ENCODE measurements at regions not wholly inside any gene's neighbourhood (a gene's known extent, or its start where the extent isn't known, plus 50 kb on each side); places are given as distances from the start of the nearest gene placed in this dataset.

- Histone ChIP-seq H3K27me3 (replicated peaks in 1 of 4; ENCODE audit: control insufficient read depth in 3 of 4, extremely low read depth in 1 of 4, insufficient read depth in 3 of 4, low read length in 3 of 4) (no peaks in the 10 kb centered on the region), H3K56ac (replicated peaks; ENCODE audit: insufficient read length, low read depth, low read length) (no peak overlapping the region), H3K9ac (replicated peaks in 1 of 4; ENCODE audit: extremely low read depth in 1 of 4, low read depth in 3 of 4, low read length in 3 of 4) (no peak overlapping the region), H2BK5ac (ENCODE audit: low read depth, low read length) (no peak overlapping the region), H2AK5ac (ENCODE audit: low read depth, low read length) (no peak overlapping the region), H2BK12ac (ENCODE audit: low read depth, low read length) (no peak overlapping the region), H4K5ac (ENCODE audit: insufficient read length, low read depth, low read length) (no peak overlapping the region), H4K8ac (ENCODE audit: extremely low read depth, insufficient read depth, low read length) (no peak overlapping the region), H3K18ac (ENCODE audit: extremely low read depth, low read length) (no peak overlapping the region), H2AFZ (ENCODE audit: low read length) (no peak overlapping the region), H3K27ac (ENCODE audit: low read depth, low read length) (no peak overlapping the region), H3K9me3 (ENCODE audit: insufficient read depth in 2 of 2, low read depth in 1 of 2, low read length in 1 of 2) (no peaks in the 10 kb centered on the region), H2BK120ac (replicated peaks; ENCODE audit: low read depth, low read length) (no peak overlapping the region), H3K79me1 (ENCODE audit: low read depth, low read length) (no peaks in the 10 kb centered on the region), H3K79me2 (ENCODE audit: control insufficient read depth in 1 of 2, insufficient read depth in 2 of 2, low read length in 2 of 2) (no peaks in the 10 kb centered on the region), H4K91ac (replicated peaks; ENCODE audit: insufficient read length, low read length) (no peak overlapping the region), H3K14ac (ENCODE audit: insufficient read length) (no peak overlapping the region), H3K36me3 (ENCODE audit: control insufficient read depth in 2 of 4, insufficient read depth in 4 of 4, low read length in 3 of 4) (no peaks in the 10 kb centered on the region), H3K23ac (ENCODE audit: insufficient read length) (no peak overlapping the region), H3K4me3 (ENCODE audit: extremely low read depth in 1 of 4, insufficient read depth in 2 of 4, low read depth in 3 of 4, low read length in 4 of 4) (no peak overlapping the region), H3K4me2 (ENCODE audit: insufficient read depth in 1 of 2, low read depth in 2 of 2, low read length in 2 of 2) (no peak overlapping the region), H3K4me1 (replicated peaks in 1 of 4; ENCODE audit: control insufficient read depth in 3 of 4, insufficient read depth in 4 of 4, low read length in 3 of 4) (no peaks in the 10 kb centered on the region), H3K23me2 (ENCODE audit: low read depth, low read length) (no peaks in the 10 kb centered on the region), H3K4ac (replicated peaks; ENCODE audit: insufficient read length, low read depth, low read length) (no peak overlapping the region), H4K20me1 (replicated peaks in 1 of 2; ENCODE audit: control insufficient read depth in 1 of 2, insufficient read depth in 2 of 2, low read length in 2 of 2) (no peaks in the 10 kb centered on the region), H2BK20ac (ENCODE audit: low read length) (no peak overlapping the region), H2BK15ac (ENCODE audit: low read length) (no peak overlapping the region)
- no peak for DNase-seq (ENCODE audit: low read depth in 1 of 2, low spot score in 2 of 2)
- ChIA-PET CTCF (ENCODE audit: partially characterized antibody) (no interaction called here), POLR2A (ENCODE audit: partially characterized antibody) (no interaction called here)
- WGBS, 2 experiments (ENCODE audit: extremely low coverage in 1 of 2, insufficient coverage in 1 of 2, insufficient read length in 1 of 2, insufficient replicate concordance in 2 of 2, low coverage in 1 of 2, low lambda C conversion rate in 2 of 2, missing lambda C conversion rate in 1 of 2): 82% methylated on average over 4 of the region's 4 CpGs; no CpG with 5 or more reads in 1 of the 2 experiments
- TF ChIP-seq ATF3 (IDR thresholded peaks at IDR 0.05; ENCODE audit: insufficient read depth, low read depth, low read length) (no peak), POLR2A (IDR thresholded peaks at IDR 0.05; ENCODE audit: control extremely low read depth in 1 of 2, low read depth in 2 of 2, low read length in 2 of 2) (no peak), CHD1 (IDR thresholded peaks at IDR 0.05; ENCODE audit: low read depth, low read length) (no peak), SIX5 (IDR thresholded peaks at IDR 0.05; ENCODE audit: low read depth, low read length) (no peak), CEBPB (IDR thresholded peaks at IDR 0.05; ENCODE audit: low read depth, low read length) (no peak), RAD21 (IDR thresholded peaks at IDR 0.05 in 1 of 2, conservative IDR thresholded peaks at IDR 0.05 in 1 of 2; ENCODE audit: low read depth in 2 of 2, low read length in 2 of 2) (no peak), MAFK (IDR thresholded peaks at IDR 0.05; ENCODE audit: low read depth, low read length) (no peak), POLR2AphosphoS5 (IDR thresholded peaks at IDR 0.05; ENCODE audit: low read depth, low read length) (no peak), BCL11A (IDR thresholded peaks at IDR 0.05; ENCODE audit: low read depth in 2 of 2, low read length in 2 of 2) (no peak), TCF12 (IDR thresholded peaks at IDR 0.05; ENCODE audit: low read depth, low read length) (no peak), EGR1 (IDR thresholded peaks at IDR 0.05; ENCODE audit: borderline replicate concordance, low read depth, low read length) (no peak), USF2 (IDR thresholded peaks at IDR 0.05; ENCODE audit: low read length) (no peak)
- FAIRE-seq: no peak
These were observed 88.3 kb upstream of the GC start for GRCh38 chr4:71872221-71872620.
